ENCODE measurements at regions not wholly inside any gene's neighbourhood (a gene's known extent, or its start where the extent isn't known, plus 50 kb on each side); places are given as distances from the start of the nearest gene placed in this dataset.

- TF ChIP-seq CTCF (IDR thresholded peaks at IDR 0.05; ENCODE audit: borderline replicate concordance, extremely low read depth, low read length, poor library complexity, severe bottlenecking) (no peak), EZH2 (IDR thresholded peaks at IDR 0.05; ENCODE audit: borderline replicate concordance, low read depth, low read length, severe bottlenecking) (no peak)
These were observed 372.5 kb upstream of the GRIA1 start for GRCh38 chr5:153118018-153118417.

Data from DND-41 (cell line).